ENCODE measurements at regions not wholly inside any gene's neighbourhood (a gene's known extent, or its start where the extent isn't known, plus 50 kb on each side); places are given as distances from the start of the nearest gene placed in this dataset.

DNA sequence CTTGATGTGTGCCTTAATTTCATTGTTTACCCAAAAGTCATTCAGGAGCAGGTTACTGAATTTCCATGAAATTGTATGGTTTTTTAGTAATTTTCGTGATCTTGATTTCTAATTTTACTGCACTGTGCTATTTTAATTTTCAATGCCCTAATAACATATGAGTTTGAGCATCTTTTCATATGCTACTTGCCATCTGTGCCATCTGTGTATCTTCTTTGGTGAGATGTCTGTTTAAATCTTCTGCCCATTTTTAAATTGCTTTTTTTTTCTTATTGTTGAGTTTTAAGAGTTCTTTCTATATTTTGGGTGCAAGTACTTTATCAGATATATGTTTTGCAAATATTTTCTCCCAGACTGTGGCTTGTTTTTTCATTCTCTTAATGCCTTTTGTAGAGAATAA lies 165.9 kb downstream of the ST6GAL2 start:
- DNase-seq = no peak

DNA sequence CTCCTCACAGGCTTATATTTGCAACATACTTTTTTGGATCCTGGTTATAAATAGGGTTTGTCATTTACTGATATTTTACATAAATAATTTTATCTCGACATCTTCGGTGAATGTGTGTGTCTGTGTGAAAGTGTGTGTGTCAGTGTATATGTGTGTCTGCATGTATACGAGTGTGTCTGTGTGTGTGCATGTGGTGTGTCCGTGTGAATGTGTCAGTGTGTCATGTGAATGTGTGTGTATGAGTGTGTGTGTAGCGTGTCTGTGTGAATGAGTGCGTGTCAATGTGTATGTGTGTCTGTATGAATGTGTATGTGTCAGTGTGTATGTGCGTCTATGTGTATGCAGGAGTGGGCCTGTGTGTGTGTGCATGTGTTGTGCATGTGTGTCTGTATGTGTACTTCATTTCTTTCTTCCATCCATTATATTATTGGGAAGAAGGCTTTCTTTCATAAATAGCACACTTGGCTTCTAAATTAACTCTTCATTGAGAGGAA lies 161.6 kb downstream of the ST6GAL2 start:
- no peak for DNase-seq

- DNase-seq = no peak
These were observed 151.8 kb downstream of the ST6GAL2 start for GRCh38 chr2:106734165-106734564.

GRCh38 chr2:106735807-106736206 lies 150.2 kb downstream of the ST6GAL2 start:
- DNase-seq = no peak

DNA sequence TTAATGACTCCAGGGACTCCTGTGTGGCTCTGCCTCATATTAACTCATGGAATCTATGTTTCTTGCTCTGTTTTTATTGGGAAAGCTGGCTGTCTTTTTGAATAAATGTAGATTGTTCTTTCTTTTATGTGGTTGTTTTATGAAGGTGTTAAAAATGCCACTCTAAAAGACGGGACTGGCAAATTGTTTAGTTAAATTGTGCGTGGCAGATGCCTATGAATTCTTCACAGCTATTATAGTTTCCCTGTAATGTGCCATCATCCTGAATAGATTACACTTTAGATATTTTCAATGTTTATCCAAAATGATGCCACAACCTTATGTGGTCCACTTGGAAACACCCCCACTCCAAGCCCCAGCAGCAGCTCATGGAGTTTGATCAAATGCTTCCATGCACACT lies 149.7 kb downstream of the ST6GAL2 start:
- no peak for DNase-seq

DNA sequence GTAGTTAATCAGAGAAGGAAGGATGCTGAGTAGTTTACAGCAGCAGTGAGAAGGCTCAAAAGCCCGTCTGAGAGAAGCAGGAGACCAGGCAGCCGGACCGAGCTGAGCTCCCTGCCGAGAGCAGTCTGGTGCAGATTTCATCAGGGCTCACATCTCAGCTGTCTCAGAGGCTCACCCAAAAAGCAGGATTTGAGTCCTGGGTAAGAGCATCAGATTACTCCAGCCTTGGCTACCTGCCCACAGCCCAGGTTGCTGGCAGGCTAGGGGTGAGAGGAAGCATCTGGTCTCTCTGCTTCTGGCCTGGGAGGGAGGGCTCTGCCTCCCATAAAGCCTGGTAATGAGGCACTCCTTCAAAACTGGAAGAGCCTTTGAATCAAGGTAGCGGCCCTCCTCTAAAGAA lies 140.5 kb downstream of the ST6GAL2 start:
- DNase-seq = no peak

DNA sequence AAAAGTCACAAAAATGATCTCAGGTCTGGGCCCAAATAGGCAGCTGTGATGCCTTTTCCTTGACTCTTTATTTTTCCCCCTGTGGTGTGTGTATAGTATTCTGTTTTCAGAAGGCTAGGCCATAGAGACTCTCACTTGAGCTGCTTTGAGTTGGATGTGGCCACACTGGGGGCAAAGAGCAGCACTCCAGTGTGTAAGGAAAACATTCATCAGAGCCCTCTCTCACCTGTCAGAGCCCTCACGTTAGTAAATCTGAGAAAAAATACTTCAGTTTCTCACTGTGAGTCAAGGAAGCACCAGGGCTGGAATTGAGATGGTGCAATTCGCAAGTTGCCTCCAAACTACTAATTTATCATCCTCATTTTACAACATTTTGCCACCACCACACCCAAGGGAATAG lies 136.1 kb downstream of the ST6GAL2 start:
- DNase-seq = no peak
